Psoas muscle (tissue), 7 donors: ENCODE measurements at regions not wholly inside any gene's neighbourhood (a gene's known extent, or its start where the extent isn't known, plus 50 kb on each side); places are given as distances from the start of the nearest gene placed in this dataset.
"Not testable (repeated sequence)": the region's sequence is repeated elsewhere in the genome, so short reads cannot be mapped to it uniquely, and the experiment has no call there.

Experiments used
- ATAC-seq, 4 donors: fragments of 200-7000 bp; cut with Tn5 transposase; one replicate each; pipeline ENCODE4 v1.9.1; 2020; ENCODE audit warnings: moderate library complexity in 3 of 4, mild to moderate bottlenecking in 2 of 4
- DNase-seq, 2 donors: peaks; one replicate each; pipeline ENCODE4 v3.0.0-alpha.2; 2020
- H3K27ac ChIP-seq: fragments of 200-600 bp; one replicate; pipeline ENCODE4 v1.8.0; 2022
- H3K27me3 ChIP-seq, 3 donors: fragments of 200-600 bp in 1 of 3; one replicate each; pipeline versions ENCODE4 v1.6.1 to v1.8.0; 2013 to 2022; ENCODE audit warnings: low read length in 2 of 3, mild to moderate bottlenecking in 2 of 3, moderate library complexity in 1 of 3; ENCODE audit not compliant: insufficient read depth in 3 of 3
- H3K36me3 ChIP-seq, 2 donors: fragments of 200-600 bp in 1 of 2; one replicate each; pipeline versions ENCODE4 v1.6.1 to v1.8.0; 2013 to 2022; ENCODE audit warnings: low read depth in 1 of 2, mild to moderate bottlenecking in 1 of 2, moderate library complexity in 1 of 2; ENCODE audit not compliant: insufficient read depth in 1 of 2
- H3K4me1 ChIP-seq: fragments of 200-600 bp; one replicate; pipeline ENCODE4 v1.8.0; 2022
- H3K4me3 ChIP-seq: fragments of 200-600 bp; one replicate; pipeline ENCODE4 v1.8.0; 2022; ENCODE audit warnings: mild to moderate bottlenecking
- H3K9me3 ChIP-seq: fragments of 200-600 bp; one replicate; pipeline ENCODE4 v1.8.0; 2022
- WGBS, 3 donors: extraction: QIAGEN DNeasy Blood & Tissue Kit; methylation state at CpG; one replicate each; pipeline versions ENCODE4 v1.1.6 to v1.1.7; 2013; 5-methylcytosine and 5-hydroxymethylcytosine counted together
- intact Hi-C, 2 donors: fragments of 100-400 bp; cut with DNase I; formaldehyde crosslinking; loops; one replicate each; pipeline versions ENCODE4 v1.11.0 to v1.14.2; 2022
- TF ChIP-seq, protein P1 (sequence below): fragments of 200-600 bp; IDR thresholded peaks from one replicate; pipeline ENCODE4 v1.8.0; 2022; ENCODE audit warnings: antibody characterized with exemption
- donor health status: healthy with polysubstance abuse.
- donor health status: DM: no; HTN: no; CAD: no; lungs with moderate emphysema.
- donor health status: Bipolar disorder and iron deficiency.
- donor health status: healthy.
- donor health status: DM: yes; HTN: yes; CAD: no.
- donor health status: DM: no; HTN: no; CAD: no.
- donor health status: DM: yes; HTN: yes; CAD: no.

DNA sequence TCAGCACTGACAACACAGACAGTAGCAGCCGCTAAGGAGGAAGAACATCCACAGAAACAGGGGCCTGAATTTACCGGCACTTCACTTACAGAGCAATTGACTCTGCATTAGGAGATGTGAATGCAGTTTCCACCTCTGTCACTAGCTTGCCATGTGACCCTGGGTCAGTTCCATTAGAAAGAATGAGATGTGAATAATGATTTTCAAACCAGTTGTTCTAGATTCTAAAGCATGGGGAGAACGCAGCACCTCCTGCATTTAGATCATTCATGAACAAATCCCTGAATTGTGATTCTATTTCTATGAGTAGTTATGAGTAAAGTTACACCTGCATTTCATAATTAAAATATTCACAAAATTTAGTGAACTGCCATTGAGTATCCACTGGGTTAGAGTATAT lies 197.3 kb upstream of the EXOC2 start:
- WGBS, 3 donors = 84 to 87% (median 86%) methylated on average over 3 of the region's 3 CpGs
- DNase-seq = no peak
- H3K4me1 ChIP-seq = no peaks in the 10 kb centered on the region
- no peak for ATAC-seq
- intact Hi-C loops = no loop called here
- H3K27ac ChIP-seq = no peak overlapping the region
- no peaks in the 10 kb centered on the region for H3K9me3 ChIP-seq
- no peaks in the 10 kb centered on the region for H3K27me3 ChIP-seq
- TF ChIP-seq, protein P1, sequence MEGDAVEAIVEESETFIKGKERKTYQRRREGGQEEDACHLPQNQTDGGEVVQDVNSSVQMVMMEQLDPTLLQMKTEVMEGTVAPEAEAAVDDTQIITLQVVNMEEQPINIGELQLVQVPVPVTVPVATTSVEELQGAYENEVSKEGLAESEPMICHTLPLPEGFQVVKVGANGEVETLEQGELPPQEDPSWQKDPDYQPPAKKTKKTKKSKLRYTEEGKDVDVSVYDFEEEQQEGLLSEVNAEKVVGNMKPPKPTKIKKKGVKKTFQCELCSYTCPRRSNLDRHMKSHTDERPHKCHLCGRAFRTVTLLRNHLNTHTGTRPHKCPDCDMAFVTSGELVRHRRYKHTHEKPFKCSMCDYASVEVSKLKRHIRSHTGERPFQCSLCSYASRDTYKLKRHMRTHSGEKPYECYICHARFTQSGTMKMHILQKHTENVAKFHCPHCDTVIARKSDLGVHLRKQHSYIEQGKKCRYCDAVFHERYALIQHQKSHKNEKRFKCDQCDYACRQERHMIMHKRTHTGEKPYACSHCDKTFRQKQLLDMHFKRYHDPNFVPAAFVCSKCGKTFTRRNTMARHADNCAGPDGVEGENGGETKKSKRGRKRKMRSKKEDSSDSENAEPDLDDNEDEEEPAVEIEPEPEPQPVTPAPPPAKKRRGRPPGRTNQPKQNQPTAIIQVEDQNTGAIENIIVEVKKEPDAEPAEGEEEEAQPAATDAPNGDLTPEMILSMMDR = no peak
- no peaks in the 10 kb centered on the region for H3K36me3 ChIP-seq
- no peak overlapping the region for H3K4me3 ChIP-seq

DNA sequence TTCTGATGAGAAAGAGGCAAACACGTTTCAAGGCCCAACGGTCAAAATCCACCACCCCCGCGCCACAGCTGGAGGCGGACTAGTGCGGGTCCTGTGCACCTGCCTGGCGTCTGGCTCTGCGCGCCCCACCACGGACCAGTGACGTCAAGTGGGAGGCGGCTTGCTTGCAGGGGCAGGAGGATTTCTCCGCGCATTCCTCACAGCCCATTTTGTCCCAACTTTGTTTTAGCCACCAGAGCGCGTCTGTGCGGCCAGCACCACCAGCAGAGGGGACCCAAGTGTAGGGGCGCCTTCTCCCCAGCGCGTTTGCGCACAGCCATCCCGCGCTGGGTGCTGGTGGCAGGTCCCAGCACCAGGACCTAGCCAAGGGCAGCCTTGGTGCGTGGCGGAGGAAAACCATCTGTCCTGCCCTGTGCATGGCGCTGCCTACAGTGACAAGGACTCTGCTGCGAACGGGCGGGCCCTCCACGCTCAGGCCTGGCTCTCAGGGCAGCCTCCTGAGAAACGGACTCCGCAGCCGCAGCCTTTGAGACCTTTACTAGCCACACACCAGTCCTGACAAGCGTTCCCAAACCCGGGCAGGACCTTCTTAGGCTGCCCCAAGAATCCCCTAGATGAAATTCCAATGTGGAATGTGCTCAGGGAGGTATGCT lies 194.8 kb upstream of the EXOC2 start:
- DNase-seq (no peak), ATAC-seq (no peak)
- Histone ChIP-seq H3K27ac (no peak overlapping the region), H3K27me3 (no peaks in the 10 kb centered on the region), H3K36me3 (no peaks in the 10 kb centered on the region), H3K4me3 (no peak overlapping the region), H3K4me1 (no peaks in the 10 kb centered on the region), H3K9me3 (no peaks in the 10 kb centered on the region)
- TF ChIP-seq, protein P1 = no peak
- intact Hi-C loops = no loop called here
- 81 to 95% (median 87%) methylated on average over 35 of the region's 35 CpGs for WGBS, 3 donors

DNA sequence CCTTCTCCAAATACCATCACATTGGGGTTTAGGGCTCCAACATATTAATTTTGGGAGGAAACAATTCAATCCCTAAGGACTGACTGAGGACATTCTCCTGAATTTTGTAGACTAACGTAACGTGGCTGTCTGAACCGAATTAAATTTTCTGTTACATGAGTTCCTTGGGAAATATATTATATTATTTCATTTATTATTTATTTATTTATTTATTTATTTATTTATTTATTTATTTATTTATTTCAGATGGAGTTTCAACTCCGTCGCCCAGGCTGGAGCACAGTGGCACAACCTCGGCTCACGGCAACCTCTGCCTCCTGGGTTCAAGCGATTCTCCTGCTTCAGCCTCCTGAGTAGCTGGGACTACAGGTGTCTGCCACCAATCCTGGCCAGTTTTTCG lies 193.2 kb upstream of the EXOC2 start:
- DNase-seq, H3K27ac ChIP-seq, ATAC-seq, H3K36me3 ChIP-seq, H3K27me3 ChIP-seq, H3K9me3 ChIP-seq, H3K4me1 ChIP-seq, H3K4me3 ChIP-seq, intact Hi-C loops: not testable (repeated sequence)
- 88 to 92% (median 89%) methylated on average over 9 of the region's 9 CpGs for WGBS, 3 donors

DNA sequence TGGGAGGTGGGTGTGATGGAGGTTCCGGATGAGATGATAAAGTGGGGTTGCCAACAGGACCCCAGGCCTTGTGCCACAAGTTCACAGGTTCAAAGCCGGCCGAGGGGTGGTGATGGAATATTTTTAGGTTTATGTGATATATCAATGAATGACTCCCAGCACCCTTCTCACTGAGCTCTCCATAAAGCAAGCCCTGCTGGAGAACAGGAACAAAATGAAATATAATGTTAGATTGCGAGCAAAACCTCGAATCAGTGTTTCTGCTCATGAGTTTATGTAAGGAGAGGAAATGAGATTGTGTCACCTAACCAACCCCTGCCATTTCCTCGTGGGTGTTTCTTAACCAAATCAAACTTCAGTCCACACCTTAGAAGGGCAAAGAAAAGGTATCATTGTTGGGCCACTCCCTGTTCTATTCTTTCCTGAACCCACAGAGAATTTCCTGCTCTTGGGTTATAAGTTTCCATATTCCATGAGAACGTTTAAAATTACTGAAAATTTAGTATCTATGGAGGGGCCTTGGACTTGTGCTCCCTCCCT lies 192.2 kb upstream of the EXOC2 start:
- 73 to 78% (median 77%) methylated on average over 7 of the region's 7 CpGs for WGBS, 3 donors
- TF ChIP-seq, protein P1 = no peak
- Histone ChIP-seq H3K36me3 (no peaks in the 10 kb centered on the region), H3K9me3 (no peaks in the 10 kb centered on the region), H3K4me3 (no peak overlapping the region), H3K4me1 (no peaks in the 10 kb centered on the region), H3K27ac (no peak overlapping the region), H3K27me3 (no peaks in the 10 kb centered on the region)
- ATAC-seq (no peak), DNase-seq (no peak)
- intact Hi-C loops = no loop called here

DNA sequence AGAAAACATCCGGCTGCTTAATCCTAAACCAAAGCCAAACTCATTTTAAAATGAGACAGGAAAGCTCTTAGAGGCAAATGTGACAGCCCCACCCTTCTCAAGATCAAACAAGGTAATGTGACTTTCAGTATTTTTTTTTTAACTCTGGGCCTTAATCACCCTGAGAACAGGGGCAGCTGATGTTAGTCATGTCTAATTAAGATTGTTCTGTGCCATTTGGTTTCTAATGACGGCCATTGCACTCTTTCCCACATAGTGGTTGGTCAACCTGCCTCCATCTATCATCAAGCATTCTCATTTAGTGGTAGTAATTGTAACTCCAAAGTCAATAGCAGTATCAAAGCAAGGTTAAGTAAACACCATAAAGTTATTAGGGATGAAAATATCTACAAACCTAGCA lies 191.6 kb upstream of the EXOC2 start:
- DNase-seq (no peak), ATAC-seq (no peak)
- WGBS, 3 donors = 31 to 45% (median 36%) methylated on average over 2 of the region's 2 CpGs
- no peak overlapping the region for H3K27ac ChIP-seq
- TF ChIP-seq, protein P1 = no peak
- no peak overlapping the region for H3K4me3 ChIP-seq
- H3K36me3 ChIP-seq = no peaks in the 10 kb centered on the region
- H3K27me3 ChIP-seq = no peaks in the 10 kb centered on the region
- no peaks in the 10 kb centered on the region for H3K9me3 ChIP-seq
- H3K4me1 ChIP-seq = no peaks in the 10 kb centered on the region
- intact Hi-C loops = no loop called here
